ENCODE measurements at regions not wholly inside any gene's neighbourhood (a gene's known extent, or its start where the extent isn't known, plus 50 kb on each side); places are given as distances from the start of the nearest gene placed in this dataset.

DNA sequence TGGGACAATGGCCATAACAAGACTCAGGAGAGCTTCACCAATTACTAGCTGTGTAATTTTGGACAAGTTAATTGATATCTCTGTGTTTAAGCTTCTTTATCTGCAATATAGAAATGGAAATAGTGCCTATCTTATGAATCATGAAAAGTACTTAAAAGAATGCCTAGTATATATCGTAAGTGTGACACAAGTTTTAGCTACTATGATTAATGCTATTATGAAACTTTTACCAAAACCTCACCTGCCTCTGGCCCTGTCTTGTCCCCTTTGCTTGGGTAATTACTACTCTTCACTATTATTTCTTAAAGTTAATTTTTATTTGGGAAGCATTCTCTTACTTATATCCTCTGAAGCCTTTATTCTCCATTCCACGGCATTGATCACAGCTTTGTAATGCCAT is 75.0 kb upstream of the NETO1 start:
- DNase-seq, result no peak

DNA sequence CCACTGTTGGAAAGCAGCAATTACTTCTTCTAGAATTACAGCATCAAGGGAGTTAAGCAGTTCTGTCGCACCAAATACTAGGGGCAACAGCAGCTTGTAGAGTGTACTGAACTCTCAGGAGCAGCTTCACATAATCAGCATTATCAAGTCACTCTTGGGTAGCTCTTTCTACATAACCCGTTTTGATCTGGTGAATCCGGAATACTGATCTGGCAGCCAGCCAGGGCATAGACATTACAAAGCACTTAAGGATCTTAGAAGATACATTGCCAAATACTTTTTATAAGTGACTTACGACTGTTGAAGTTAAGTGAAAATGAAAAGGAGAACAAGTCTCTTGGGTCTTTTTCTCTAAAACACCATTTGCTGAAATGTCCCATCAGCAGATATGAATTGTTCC is 73.2 kb upstream of the NETO1 start:
- no peak for DNase-seq

DNA sequence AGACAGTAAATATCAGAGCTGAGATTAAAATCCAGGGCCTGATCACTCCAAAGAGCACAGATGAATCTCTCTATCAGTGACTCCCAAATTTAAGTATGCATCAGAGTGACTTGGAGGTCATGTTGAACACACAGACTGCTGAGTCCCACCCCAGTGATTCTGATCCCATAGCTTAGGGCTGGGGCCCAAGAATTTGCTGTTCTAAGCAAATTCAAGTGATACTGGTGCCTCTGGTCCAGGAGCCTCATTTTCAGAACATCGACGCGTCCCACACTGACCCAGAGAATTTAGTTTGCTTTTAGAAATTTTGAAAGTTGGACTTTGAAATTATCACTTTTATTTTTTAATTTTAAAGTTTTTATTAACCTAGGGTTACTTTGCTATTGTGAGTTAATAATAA is 72.7 kb upstream of the NETO1 start:
- no peak for DNase-seq

DNA sequence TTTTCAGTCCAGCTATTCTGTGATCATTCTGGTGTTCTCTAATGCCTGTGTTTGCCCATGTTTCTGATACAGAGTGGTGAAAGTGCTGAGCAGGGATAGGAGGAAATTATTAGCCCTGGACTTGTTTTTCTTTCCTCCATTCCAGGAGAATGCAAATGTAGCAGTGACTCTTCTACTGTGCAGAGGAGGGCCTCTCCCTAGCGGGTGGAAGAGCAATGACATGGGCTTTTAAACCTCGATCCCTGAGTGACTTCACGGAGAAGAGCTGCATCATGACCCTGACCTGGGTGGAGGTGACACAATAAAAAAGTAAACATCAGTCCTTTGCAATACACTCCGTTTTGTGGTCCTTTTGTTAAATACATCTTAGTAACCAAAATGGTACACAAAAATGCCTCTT is 68.0 kb upstream of the NETO1 start:
- no peak for DNase-seq

DNA sequence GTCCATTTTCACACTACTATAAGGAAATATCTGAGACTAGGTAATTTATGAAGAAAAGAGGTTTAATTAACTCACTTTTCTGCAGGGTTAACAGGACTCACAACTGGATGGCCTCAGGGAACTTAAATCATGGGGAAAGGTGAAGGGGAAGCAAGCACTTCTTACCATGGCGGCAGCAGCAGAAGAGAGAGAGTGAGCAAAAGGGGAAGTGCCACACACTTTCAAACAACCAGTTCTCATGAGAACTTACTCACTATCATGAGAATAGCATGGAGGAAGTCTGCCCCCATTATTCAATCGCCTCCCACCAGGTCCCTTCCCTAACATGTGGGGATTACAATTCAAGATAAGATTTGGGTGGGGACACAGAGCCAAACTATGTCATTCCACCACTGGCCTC is 55.1 kb upstream of the NETO1 start:
- DNase-seq, result no peak

Data from C1 segment of cervical spinal cord (tissue), 14 donors.